Vagina (tissue), 2 donors: ENCODE measurements at regions not wholly inside any gene's neighbourhood (a gene's known extent, or its start where the extent isn't known, plus 50 kb on each side); places are given as distances from the start of the nearest gene placed in this dataset.

Experiments used
- CTCF ChIP-seq, 3 experiments: fragments of 450-650 bp in 2 of 3; fragments of 200-600 bp in 1 of 3; sonication (generic) in 1 of 3; IDR thresholded peaks; one replicate each; pipeline ENCODE4 v1.5.1; 2017 to 2019; ENCODE audit warnings: antibody characterized with exemption in 3 of 3, mild to moderate bottlenecking in 2 of 3, moderate library complexity in 2 of 3
- POLR2AphosphoS5 ChIP-seq, 2 donors: sonication (generic); formaldehyde crosslinking; IDR thresholded peaks; one replicate each; pipeline ENCODE4 v1.9.0; 2017; ENCODE audit warnings: antibody characterized with exemption in 2 of 2, mild to moderate bottlenecking in 2 of 2, low read depth in 1 of 2; ENCODE audit not compliant: insufficient read depth in 1 of 2

DNA sequence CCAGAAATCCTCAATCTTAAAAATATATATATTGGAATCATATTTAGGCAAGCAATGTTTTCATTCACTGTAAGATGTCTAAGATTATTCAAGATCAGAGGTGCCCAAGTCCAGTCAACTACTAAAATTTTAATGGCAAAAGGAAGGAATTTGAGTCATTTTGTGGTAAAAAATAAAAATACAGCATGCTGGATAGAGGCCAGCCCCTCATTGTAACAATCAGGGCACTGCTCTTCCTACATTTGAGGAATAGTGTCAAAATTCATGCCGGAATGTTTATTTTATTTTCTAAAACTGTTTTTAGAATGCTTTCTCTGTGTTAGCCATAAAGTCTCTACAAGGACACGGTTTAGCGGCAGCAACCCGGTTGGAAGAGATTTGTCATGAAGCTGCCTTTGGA is 49.9 kb upstream of the SRD5A3 start:
- TF ChIP-seq POLR2AphosphoS5 (IDR thresholded peaks at IDR 0.05; ENCODE audit: insufficient read depth in 1 of 2, low read depth in 1 of 2) = no peak
- no peak for TF ChIP-seq CTCF (IDR thresholded peaks at IDR 0.05)
